ENCODE measurements at regions not wholly inside any gene's neighbourhood (a gene's known extent, or its start where the extent isn't known, plus 50 kb on each side); places are given as distances from the start of the nearest gene placed in this dataset.
"Not testable (repeated sequence)": the region's sequence is repeated elsewhere in the genome, so short reads cannot be mapped to it uniquely, and the experiment has no call there.

DNA sequence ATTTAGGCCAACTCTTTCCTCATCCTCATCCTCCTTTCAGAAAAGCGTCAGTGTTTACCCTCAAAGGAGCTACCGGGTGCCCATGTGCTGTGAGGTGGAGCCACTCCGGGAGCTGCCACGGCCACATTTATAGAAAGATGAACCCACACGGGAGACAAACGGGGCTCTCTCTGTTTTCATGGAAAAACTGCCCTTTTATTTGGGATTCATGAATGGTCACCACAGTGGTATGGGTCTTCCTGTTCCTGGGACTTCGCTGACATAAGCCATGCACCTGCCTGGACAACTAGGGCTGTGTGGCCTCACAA lies 224.2 kb downstream of the ZIC5 start:
- in situ Hi-C loops (cut with MboI; ENCODE audit: low sequenced_read_pairs): no loop called here

DNA sequence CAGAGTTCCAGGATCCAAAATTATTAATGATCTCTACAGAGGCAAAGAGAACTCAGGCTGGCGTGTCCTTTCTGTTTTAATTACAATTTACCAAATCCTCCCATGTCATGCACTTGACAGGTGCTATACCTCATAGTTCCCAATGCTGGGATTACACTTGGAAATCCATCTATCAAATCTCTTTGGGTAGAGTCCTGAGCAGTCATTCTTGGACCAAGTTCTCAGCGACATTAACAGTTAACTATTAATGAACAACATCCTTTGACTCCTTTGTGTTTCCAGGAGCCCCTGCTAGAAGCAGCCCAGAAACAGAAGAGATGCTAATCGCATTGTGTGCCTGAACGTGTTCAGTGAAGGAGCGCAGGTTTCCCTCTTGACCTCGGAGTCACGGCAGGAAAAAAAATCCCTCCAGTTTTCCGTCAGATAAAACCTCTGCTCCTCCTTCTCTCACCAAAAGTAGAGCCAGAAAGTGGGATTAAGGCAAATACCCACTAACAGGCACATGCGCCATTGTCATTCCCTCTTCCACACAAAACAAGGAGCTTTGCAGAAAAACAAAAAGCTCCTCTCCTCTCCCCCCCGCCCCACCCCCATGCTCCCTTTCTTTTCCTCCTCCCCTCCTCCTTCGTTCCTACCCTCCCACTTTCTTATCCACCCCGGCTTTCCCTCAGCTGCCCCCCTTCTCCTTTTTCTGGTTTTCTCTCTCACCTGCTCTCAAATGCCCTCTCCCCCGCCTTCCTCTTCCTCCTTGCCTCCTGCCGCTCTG lies 224.7 kb downstream of the ZIC5 start:
- in situ Hi-C loops (cut with MboI; ENCODE audit: low sequenced_read_pairs): no loop called here

- in situ Hi-C loops (cut with MboI; ENCODE audit: low sequenced_read_pairs): no loop called here
These were observed 228.5 kb downstream of the ZIC5 start for GRCh38 chr13:99743094-99743493.

DNA sequence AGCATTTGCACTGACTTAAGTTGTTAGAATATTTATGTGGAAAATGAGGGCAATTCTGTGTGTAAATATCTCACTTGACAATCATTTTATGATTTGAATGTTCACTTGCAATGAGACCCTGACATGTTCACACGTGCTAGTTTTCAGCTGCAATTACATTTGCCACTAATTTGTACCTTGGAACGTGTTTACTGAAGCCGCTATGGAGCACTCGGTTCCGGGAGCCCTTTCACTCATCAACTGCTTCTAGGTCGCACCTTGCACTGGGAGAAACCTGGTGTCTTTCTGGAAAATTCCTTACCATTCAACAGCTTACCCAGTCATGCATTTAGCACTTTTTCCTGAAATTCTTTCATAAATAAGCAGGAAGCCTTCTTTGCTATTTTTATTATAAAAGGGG lies 229.6 kb downstream of the ZIC5 start:
- in situ Hi-C loops (cut with MboI; ENCODE audit: low sequenced_read_pairs): no loop called here

- in situ Hi-C loops (cut with MboI; ENCODE audit: low sequenced_read_pairs): no loop called here
These were observed 231.2 kb downstream of the ZIC5 start for GRCh38 chr13:99740251-99740979.

- in situ Hi-C loops (cut with MboI; ENCODE audit: low sequenced_read_pairs): no loop called here
These were observed 232.9 kb downstream of the ZIC5 start for GRCh38 chr13:99738626-99739025.

- in situ Hi-C loops (cut with MboI; ENCODE audit: low sequenced_read_pairs): no loop called here
These were observed 233.9 kb downstream of the ZIC5 start for GRCh38 chr13:99737481-99738245.

GRCh38 chr13:99736541-99736940 lies 235.0 kb downstream of the ZIC5 start:
- in situ Hi-C loops (cut with MboI; ENCODE audit: low sequenced_read_pairs): no loop called here

- in situ Hi-C loops (cut with MboI; ENCODE audit: low sequenced_read_pairs): no loop called here
These were observed 232.9 kb downstream of the TM9SF2 start for GRCh38 chr13:99734013-99734693.

- in situ Hi-C loops (cut with MboI; ENCODE audit: low sequenced_read_pairs): no loop called here
These were observed 232.1 kb downstream of the TM9SF2 start for GRCh38 chr13:99733346-99733745.

- in situ Hi-C loops (cut with MboI; ENCODE audit: low sequenced_read_pairs): no loop called here
These were observed 230.5 kb downstream of the TM9SF2 start for GRCh38 chr13:99731747-99732146.

GRCh38 chr13:99730403-99730802 lies 229.1 kb downstream of the TM9SF2 start:
- in situ Hi-C loops (cut with MboI; ENCODE audit: low sequenced_read_pairs): no loop called here

DNA sequence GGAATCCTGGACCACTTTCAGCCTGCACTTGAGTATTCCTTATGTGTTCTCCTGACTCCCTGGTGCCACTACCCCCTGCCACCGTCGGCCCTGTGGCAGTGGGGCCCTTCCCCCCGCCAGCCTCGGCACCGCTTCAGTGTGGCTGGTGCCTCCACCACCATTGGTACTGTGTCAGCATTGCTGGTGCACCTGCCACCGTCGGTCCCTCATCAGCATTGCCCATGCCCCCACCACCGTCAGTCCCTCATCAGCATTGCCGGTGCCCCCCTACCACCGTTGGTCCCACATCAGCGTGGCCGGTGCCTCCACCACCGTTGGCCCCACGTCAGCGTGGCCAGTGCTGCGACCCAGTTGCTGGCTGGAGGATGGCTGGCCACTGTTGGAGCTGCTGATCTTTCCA lies 228.5 kb downstream of the TM9SF2 start:
- in situ Hi-C loops (cut with MboI; ENCODE audit: low sequenced_read_pairs): no loop called here

DNA sequence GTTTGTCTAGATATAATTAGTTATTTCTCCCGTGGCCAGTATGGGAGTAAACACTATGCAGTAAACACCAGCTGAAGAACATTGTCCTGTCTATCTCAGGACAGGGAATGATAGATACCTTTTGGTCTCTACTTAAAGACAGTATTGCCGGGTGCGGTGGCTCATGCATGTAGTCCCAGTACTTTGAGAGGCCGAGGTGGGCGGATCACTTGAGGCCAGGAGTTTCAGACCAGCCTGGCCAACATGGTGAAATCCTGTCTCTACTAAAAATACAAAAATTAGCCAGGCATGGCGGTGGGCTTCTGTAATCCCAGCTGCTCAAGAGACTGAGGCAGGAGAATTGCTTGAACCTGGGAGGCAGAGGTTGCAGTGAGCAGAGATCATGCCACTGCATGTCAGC lies 226.4 kb downstream of the TM9SF2 start:
- in situ Hi-C loops (cut with MboI; ENCODE audit: low sequenced_read_pairs): not testable (repeated sequence)

DNA sequence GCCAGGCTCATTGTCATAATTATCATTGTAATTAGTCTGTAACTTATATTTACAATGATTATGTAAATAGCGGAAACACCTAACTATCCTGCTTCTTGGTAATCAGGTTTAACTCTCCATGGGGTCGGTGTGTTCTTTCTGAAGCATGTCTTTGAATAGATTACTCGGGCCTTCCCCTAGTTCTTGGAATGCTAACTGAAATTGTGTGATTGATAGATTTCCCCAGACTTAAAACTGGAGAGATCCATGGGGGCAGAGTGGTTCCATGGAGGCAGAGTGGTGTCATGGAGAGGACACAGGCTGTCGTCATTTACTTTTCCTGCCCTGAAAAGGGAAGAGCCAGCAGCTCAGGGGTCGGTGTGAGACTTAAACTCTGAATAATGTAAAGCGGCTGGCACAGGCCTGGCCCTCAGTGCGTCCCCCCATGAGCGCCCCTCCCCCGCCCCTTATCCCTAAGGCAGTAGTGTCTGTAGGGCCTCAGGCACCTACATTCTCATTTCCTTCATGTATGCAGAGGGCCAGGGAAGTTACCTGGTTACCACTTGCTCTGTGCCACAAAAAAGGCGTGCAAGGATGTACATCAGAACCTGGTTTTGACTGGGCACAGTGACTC lies 225.1 kb downstream of the TM9SF2 start:
- in situ Hi-C loops (cut with MboI; ENCODE audit: low sequenced_read_pairs): no loop called here

DNA sequence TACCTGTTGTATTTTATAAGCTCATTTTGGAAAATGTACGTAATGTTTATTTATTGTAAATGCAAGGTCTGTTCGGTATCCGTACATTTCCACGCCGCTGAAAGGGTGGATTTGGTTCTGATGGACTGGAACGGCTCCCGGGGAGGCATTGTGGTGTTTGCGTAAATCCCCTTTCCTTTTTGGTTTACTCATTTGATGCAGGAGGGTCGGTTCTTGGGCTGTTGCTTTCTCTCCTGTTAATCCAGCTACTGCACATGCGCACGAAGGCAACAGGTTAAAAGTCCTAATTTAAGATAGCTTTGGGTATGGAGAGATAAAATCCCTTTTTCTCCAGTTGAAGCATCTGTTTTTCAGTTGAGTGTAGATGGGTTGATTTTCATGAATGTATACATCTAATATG lies 224.4 kb downstream of the TM9SF2 start:
- in situ Hi-C loops (cut with MboI; ENCODE audit: low sequenced_read_pairs): no loop called here

- in situ Hi-C loops (cut with MboI; ENCODE audit: low sequenced_read_pairs): no loop called here
These were observed 223.6 kb downstream of the TM9SF2 start for GRCh38 chr13:99724633-99725517.

- in situ Hi-C loops (cut with MboI; ENCODE audit: low sequenced_read_pairs): no loop called here
These were observed 222.6 kb downstream of the TM9SF2 start for GRCh38 chr13:99723878-99724277.

DNA sequence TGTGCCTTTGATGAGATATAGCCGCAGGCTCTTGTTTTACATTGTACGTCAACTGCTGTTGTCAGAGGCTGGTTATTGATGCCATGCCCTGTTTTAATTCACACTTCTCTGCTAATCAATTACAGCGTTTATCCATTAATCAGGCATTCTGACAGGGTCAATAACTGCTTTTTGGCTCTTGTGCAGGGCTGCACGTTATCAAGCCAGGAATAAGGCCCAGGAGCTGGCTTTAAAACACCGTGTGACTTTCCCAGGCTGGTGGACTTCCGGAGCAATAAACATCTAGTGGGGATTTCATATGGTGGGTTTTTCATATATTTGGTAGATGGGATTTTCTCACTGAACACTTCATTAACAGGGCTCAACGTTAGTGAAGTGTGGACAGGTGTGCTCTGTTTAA lies 221.7 kb downstream of the TM9SF2 start:
- in situ Hi-C loops (cut with MboI; ENCODE audit: low sequenced_read_pairs): no loop called here

DNA sequence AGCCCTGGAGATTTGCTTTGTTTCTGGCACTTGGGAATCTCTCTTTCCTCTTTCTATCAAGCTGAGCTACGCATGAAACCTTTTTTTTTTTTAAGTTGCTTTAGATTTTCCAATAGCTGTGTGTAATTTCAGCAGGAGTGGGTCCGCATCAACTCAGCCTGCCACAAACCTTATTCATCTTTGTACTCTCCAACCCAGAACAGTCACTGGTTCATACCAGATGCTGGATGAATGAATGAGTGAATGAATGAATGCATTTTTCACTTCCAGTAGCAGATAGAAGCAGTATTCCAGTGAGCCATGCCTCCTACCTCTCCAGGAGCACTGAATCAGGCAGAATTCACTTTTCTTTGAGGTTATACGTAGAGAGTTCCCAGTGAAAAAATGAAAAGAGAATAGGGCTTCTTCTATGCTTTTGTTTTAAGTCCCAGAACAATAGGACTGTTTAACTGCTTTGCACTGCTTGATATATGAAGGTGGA lies 221.1 kb downstream of the TM9SF2 start:
- in situ Hi-C loops (cut with MboI; ENCODE audit: low sequenced_read_pairs): no loop called here
